Chondrocyte (in vitro differentiated cells): ENCODE measurements at regions not wholly inside any gene's neighbourhood (a gene's known extent, or its start where the extent isn't known, plus 50 kb on each side); places are given as distances from the start of the nearest gene placed in this dataset.
"Not testable (repeated sequence)": the region's sequence is repeated elsewhere in the genome, so short reads cannot be mapped to it uniquely, and the experiment has no call there.

Source experiments
- DNase-seq: peaks from one replicate; pipeline ENCODE4 v3.0.0; 2021; ENCODE audit warnings: mixed read lengths, low spot score
- H3K27ac Mint-ChIP-seq: one replicate; pipeline ENCODE4 v1.8.0; 2021; ENCODE audit warnings: mild to moderate bottlenecking, moderate library complexity, mixed read lengths; ENCODE audit not compliant: unreplicated experiment
- H3K27me3 Mint-ChIP-seq: 2 replicates; pipeline ENCODE4 v1.8.0; 2021; ENCODE audit warnings: low read depth, mixed read lengths
- H3K36me3 Mint-ChIP-seq: 2 replicates; pipeline ENCODE4 v1.8.0; 2021; ENCODE audit warnings: low read depth, mixed read lengths
- H3K4me1 Mint-ChIP-seq: 2 replicates; pipeline ENCODE4 v1.8.0; 2021; ENCODE audit warnings: low read depth, mild to moderate bottlenecking, mixed read lengths
- H3K4me3 Mint-ChIP-seq: one replicate; pipeline ENCODE4 v1.8.0; 2021; ENCODE audit warnings: mild to moderate bottlenecking, moderate library complexity, mixed read lengths; ENCODE audit not compliant: unreplicated experiment
- H3K9me3 Mint-ChIP-seq: 2 replicates; pipeline ENCODE4 v1.8.0; 2021; ENCODE audit warnings: low read depth, mixed read lengths
- TF ChIP-seq, protein P1 (sequence below): fragments of 200-600 bp; sonication (generic); IDR thresholded peaks from 2 replicates; pipeline ENCODE4 v1.5.0; 2021; ENCODE audit warnings: antibody characterized with exemption, mild to moderate bottlenecking, moderate library complexity

DNA sequence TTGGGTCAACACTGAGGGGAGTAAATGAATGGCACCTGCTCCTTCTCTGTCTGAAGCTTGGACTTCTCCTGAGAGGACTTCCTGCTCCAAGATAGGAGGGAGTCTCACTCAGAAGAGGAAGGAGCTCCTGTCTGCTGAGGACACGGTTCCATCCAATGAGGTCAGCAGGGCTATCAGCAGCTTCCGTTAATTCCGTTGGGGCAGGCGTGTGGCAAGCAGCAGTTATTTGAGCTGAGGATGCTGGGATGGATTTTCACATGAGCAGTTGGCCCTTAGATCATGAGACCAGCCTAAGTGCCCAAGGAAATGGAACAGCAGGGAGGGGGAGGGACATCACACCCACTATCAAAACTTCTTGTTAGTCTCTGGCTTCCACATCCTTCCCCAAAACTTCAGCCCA, 159.0 kb upstream of the PZP start:
- H3K9me3 Mint-ChIP-seq = no peaks in the 10 kb centered on the region
- no peaks in the 10 kb centered on the region for H3K36me3 Mint-ChIP-seq
- H3K27me3 Mint-ChIP-seq = no peaks in the 10 kb centered on the region
- H3K27ac Mint-ChIP-seq = no peak overlapping the region
- H3K4me1 Mint-ChIP-seq = peaks cover 16% of the 10 kb centered on the region
- no peak for DNase-seq
- no peak overlapping the region for H3K4me3 Mint-ChIP-seq
- TF ChIP-seq, protein P1, sequence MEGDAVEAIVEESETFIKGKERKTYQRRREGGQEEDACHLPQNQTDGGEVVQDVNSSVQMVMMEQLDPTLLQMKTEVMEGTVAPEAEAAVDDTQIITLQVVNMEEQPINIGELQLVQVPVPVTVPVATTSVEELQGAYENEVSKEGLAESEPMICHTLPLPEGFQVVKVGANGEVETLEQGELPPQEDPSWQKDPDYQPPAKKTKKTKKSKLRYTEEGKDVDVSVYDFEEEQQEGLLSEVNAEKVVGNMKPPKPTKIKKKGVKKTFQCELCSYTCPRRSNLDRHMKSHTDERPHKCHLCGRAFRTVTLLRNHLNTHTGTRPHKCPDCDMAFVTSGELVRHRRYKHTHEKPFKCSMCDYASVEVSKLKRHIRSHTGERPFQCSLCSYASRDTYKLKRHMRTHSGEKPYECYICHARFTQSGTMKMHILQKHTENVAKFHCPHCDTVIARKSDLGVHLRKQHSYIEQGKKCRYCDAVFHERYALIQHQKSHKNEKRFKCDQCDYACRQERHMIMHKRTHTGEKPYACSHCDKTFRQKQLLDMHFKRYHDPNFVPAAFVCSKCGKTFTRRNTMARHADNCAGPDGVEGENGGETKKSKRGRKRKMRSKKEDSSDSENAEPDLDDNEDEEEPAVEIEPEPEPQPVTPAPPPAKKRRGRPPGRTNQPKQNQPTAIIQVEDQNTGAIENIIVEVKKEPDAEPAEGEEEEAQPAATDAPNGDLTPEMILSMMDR = no peak

DNA sequence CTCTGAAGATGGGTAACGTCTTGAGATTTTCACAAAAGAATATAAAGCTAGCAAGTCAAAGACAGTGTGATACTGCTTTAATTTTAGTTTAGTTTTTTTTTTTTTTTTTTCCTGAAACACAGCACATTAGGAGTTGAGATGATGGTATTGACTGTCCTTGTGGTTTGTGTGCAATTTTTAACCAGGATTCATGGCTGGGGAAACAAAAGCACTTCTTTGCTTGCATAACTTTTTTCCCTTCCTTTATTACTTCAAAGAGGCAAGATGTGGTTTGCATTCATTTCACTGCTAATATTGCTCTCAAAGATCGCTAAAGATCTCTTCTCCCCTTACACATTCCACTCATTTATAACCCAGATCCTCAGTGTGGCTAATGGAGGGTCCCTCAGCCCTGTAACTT, 157.1 kb upstream of the PZP start:
- H3K4me3 Mint-ChIP-seq = no peak overlapping the region
- peak overlapping the region; percentile 76 for H3K27ac Mint-ChIP-seq
- no peaks in the 10 kb centered on the region for H3K27me3 Mint-ChIP-seq
- H3K9me3 Mint-ChIP-seq = no peaks in the 10 kb centered on the region
- DNase-seq = no peak
- H3K4me1 Mint-ChIP-seq = peaks cover 16% of the 10 kb centered on the region
- H3K36me3 Mint-ChIP-seq = no peaks in the 10 kb centered on the region
- TF ChIP-seq, protein P1 = no peak

DNA sequence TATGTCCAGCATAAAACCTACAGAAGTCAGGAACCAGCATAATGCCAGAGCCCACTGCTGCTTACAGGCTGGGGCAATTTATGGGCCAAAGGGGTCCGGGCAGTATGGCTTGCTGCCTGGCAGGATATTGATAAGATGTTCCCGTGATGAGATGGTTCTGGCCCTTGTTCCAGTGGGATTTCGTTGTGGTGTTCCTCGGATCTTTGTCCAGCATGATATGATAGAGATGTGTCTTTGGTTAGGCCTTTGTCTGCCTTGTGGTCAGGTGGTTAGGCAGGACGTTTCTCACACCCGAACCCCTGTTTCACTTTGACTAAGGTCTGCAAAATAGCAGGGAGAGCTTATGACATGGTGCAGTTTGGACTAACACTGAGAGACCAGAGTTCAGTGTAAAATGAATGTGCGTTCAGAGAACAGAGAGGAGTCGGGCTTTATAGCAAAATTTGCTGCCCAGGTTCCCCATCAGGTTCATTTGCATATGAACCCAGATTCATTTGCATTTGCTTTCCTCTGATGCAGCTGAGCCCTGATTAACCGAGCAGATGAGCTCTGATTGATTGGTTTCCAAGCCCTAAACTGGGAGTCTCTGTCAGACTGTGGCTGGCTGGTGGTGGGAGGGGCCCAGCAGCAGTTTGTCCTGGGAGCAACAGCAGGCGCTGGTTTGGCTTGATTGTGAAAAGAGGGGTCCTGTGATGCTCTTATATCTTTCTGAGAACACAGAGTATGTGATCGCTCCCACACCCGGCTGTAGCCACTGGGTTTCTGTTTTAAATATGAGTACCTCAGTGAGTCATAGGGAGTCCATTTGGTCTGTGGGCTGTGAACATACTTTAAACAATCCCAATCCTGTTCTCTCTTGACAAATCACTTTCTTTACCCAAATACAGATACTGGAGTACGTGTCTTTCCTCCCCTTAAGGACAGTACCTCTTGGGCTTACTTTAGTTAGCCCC, 156.3 kb upstream of the PZP start:
- no peak overlapping the region for H3K4me3 Mint-ChIP-seq
- DNase-seq = no peak
- H3K27ac Mint-ChIP-seq = peak overlapping the region; percentile 76
- H3K36me3 Mint-ChIP-seq = no peaks in the 10 kb centered on the region
- peaks cover 16% of the 10 kb centered on the region for H3K4me1 Mint-ChIP-seq
- H3K27me3 Mint-ChIP-seq = no peaks in the 10 kb centered on the region
- no peaks in the 10 kb centered on the region for H3K9me3 Mint-ChIP-seq
- TF ChIP-seq, protein P1 = no peak

DNA sequence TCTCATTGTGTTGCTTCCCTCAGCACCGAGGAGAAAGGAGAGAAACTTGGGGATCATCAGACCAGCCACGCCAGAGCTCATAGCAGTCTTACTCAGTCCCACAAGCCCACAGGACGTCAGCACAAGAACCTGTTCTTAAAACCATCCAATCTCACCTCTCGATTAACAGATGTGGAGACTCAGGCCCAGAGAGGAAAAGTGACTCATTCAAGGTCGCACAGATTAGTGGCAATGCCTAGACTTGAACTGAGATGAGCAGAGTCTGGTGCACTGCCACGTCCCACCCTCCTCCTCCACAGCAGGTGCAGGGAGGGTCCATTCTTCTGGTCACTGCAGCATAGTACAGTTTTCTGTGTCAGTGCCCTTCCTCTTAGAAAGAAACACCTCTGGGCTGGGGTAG, 154.9 kb upstream of the PZP start:
- peaks cover 2% of the 10 kb centered on the region for H3K36me3 Mint-ChIP-seq
- H3K9me3 Mint-ChIP-seq = peaks cover 3% of the 10 kb centered on the region
- peaks cover 5% of the 10 kb centered on the region for H3K27me3 Mint-ChIP-seq
- H3K4me3 Mint-ChIP-seq = no peak overlapping the region
- TF ChIP-seq, protein P1 = no peak
- DNase-seq = no peak
- peaks cover 16% of the 10 kb centered on the region for H3K4me1 Mint-ChIP-seq
- H3K27ac Mint-ChIP-seq = no peak overlapping the region

DNA sequence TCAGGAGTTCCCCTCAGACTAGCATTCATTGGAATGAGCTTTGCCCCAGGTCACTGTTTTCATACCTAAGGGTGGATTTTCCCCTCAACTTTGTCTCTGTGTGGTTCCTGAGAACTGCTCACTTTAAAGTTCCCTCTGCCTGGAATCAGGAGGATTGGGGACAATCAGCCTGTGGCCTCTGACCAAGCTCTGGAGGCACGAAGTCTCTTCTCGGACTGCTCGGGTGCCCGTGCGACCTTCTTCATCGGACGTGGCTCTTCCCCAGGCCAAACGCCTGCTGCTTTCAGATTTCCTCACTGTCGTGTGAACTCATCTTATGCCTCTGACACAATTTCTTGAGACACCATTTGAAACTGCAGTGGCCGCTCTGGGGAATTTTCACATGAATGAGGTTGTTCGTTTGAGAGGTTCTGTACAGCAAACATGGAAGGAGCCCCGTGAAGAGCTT, 153.7 kb upstream of the PZP start:
- H3K27me3 Mint-ChIP-seq = peaks cover 7% of the 10 kb centered on the region
- peaks cover 2% of the 10 kb centered on the region for H3K36me3 Mint-ChIP-seq
- H3K9me3 Mint-ChIP-seq = peaks cover 3% of the 10 kb centered on the region
- DNase-seq = no peak
- TF ChIP-seq, protein P1 = no peak
- H3K27ac Mint-ChIP-seq = no peak overlapping the region
- peaks cover 16% of the 10 kb centered on the region for H3K4me1 Mint-ChIP-seq
- H3K4me3 Mint-ChIP-seq = no peak overlapping the region

DNA sequence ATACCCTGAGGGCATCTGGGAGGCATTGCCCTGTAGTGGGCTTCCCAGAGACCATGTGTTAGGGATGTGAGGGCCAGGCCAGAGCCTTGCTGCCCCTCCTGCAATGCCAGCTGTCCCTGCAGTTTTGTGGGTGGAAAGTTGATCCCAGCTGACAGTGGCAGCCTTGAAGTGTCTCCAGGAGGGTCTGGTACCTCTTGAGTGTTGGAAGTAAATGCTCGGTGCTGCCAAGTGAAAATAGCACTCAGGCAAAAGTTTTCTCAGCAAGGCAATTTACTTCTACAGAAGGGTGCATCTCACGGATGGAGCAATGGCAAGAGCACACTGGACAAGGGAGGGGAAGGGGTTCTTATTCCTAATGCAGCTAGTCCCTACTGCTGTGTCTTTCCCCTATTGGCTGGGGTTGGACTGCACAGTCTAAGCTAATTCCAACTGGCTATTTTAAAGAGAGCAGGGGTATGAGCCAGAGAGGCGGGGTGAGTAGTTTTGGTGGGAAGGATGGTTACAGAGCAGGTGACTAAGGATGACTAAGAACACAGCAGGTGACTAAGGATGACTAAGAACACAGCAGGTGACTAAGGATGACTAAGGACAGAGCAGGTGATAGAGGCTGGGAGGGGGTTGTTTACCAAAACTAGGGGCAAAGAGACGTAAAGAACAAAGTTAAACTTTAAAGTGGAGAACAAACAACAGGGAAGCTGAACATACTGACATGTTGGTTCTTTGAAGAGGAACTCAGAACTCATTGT, 146.0 kb upstream of the PZP start:
- DNase-seq, H3K27me3 Mint-ChIP-seq, H3K36me3 Mint-ChIP-seq, H3K4me1 Mint-ChIP-seq, H3K4me3 Mint-ChIP-seq, H3K27ac Mint-ChIP-seq: not testable (repeated sequence)
- peaks cover 29% of the 10 kb centered on the region for H3K9me3 Mint-ChIP-seq
